ENCODE measurements at regions not wholly inside any gene's neighbourhood (a gene's known extent, or its start where the extent isn't known, plus 50 kb on each side); places are given as distances from the start of the nearest gene placed in this dataset.

- TF ChIP-seq CHD7 (IDR thresholded peaks at IDR 0.05; ENCODE audit: insufficient replicate concordance, low read length) (no peak), ZNF274 (IDR thresholded peaks at IDR 0.05; ENCODE audit: borderline replicate concordance, extremely low read depth, low read length) (no peak), SIRT6 (IDR thresholded peaks at IDR 0.05; ENCODE audit: low read length) (no peak), EP300 (IDR thresholded peaks at IDR 0.05; ENCODE audit: borderline replicate concordance in 1 of 2, low read depth in 2 of 2, low read length in 2 of 2) (no peak), TBP (IDR thresholded peaks at IDR 0.05; ENCODE audit: low read depth, low read length) (no peak), ATF2 (IDR thresholded peaks at IDR 0.05; ENCODE audit: low read length) (no peak)
These were observed 1021.0 kb upstream of the SEMA6D start (continued) for GRCh38 chr15:46696281-46696680.

Data from H1 (cell line).